ENCODE measurements at regions not wholly inside any gene's neighbourhood (a gene's known extent, or its start where the extent isn't known, plus 50 kb on each side); places are given as distances from the start of the nearest gene placed in this dataset.
A peak's percentile ranks its signal among the peaks of the same experiment; 100 is the strongest.
"Not testable (repeated sequence)": the region's sequence is repeated elsewhere in the genome, so short reads cannot be mapped to it uniquely, and the experiment has no call there.

- DNase-seq (ENCODE audit: low read depth in 2 of 2): not testable (repeated sequence)
Measured at GRCh38 chr12:54799966-54800365, 54.4 kb upstream of the MUCL1 start.

DNA sequence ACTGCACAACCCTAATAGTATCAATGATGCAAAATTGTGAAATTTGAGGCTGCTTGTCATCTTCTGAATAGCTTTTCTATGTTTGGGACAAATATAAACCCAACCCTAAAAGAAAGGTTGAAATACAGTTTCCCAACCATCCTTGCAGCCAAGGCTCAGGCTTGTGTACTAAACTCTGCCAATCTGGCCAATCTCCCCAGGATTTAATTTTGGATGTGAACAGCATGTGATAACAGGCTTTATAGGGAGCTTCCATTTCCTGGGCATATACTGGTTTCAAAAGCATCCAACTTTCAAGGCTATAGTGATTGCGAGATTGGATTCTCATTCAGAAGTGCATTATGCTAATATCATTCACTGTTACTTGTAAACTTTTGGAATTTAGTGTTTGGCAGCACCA, 55.7 kb upstream of the MUCL1 start:
- no peak for DNase-seq (ENCODE audit: low read depth in 2 of 2)

DNA sequence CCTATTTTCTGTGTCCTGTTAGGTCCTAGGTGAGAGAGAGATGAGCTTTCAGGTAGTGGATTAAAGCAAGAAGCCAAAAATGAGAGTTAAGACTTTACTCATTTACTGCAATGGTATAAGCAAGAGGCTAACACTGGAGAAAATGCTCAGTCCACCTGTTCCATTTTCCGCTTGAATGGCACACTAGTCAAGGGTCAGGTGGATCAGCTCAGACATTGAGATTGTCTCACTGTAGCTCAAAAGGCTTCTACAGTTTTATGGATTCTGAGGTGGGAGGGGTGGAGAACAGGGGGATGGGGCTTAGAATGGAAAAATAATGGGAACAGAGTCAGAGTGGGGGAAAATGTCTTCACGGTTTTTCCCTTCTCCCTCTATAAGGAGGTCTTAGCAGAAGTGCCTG, 57.3 kb upstream of the MUCL1 start:
- DNase-seq (ENCODE audit: low read depth in 2 of 2): no peak

GRCh38 chr12:54795644-54796043, 58.7 kb upstream of the MUCL1 start:
- no peak for DNase-seq (ENCODE audit: low read depth in 2 of 2)

DNA sequence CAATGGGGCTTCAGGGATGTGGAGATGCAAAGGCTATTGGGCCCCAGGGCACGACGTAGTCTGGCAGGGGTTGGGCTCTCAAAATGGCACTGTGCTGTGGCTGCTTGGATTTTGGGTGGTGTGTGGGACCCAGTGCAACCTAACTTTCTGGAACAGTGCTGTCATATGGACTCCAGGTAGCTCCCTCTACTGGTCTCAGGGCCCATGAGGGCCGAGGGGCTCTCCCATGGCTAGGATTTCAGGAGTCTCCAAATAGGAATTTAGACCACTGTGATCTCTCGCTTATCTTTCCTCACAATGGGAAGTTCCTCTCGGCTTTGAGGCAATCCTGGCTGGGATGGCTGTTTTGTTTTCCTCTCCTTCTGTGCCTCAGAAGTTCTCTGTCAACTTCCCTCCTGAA, 68.2 kb upstream of the MUCL1 start:
- no peak for DNase-seq (ENCODE audit: low read depth in 2 of 2)

- no peak for DNase-seq (ENCODE audit: low read depth in 2 of 2)
Measured at GRCh38 chr12:54784115-54784514, 70.2 kb upstream of the MUCL1 start.

- DNase-seq (ENCODE audit: low read depth in 2 of 2): not testable (repeated sequence)
Measured at GRCh38 chr12:54777031-54777430, 77.3 kb upstream of the MUCL1 start.

GRCh38 chr12:54773593-54773992, 80.7 kb upstream of the MUCL1 start:
- no peak for DNase-seq (ENCODE audit: low read depth in 2 of 2)

GRCh38 chr12:54765652-54766051, 88.7 kb upstream of the MUCL1 start:
- no peak for DNase-seq (ENCODE audit: low read depth in 2 of 2)

DNA sequence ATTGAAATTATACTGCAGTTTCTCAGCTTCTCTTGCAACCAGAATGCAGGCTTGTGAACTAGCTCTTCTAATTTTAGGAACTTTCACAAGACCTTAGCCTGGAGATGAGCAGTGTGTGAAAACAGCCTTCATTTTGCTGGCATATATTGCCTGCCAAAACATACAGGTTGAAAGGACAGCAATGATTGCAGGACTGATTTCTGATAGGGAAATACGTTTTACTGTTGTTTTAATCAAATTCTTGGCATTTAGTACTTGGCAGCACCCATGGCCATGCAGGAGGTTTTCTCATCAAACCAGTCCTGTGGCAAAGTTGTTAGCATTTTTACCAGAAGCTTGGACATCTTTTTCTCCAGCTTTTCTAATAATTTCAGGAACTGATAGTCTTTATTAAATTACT, 91.9 kb upstream of the MUCL1 start:
- no peak for DNase-seq (ENCODE audit: low read depth in 2 of 2)

DNA sequence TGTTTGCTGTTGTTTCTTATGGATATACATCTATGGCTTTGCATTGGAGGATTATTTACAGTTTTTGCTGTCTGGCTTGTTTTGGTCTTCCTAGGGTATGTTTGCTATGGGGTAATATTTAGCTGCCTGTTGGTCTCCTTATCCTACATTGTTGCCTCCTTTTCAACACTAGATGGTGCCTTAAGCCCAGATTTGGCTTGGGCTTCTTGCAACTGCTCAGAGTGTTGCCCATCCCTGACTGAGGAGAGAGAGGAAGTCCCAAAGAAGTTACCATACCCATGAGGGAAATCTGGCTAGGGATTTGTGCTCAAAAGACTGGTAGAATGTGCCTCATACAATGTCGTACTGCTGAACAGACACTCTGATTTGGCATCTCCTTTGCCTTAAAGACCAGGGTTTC, 94.6 kb upstream of the MUCL1 start:
- DNase-seq (ENCODE audit: low read depth in 2 of 2): no peak

DNA sequence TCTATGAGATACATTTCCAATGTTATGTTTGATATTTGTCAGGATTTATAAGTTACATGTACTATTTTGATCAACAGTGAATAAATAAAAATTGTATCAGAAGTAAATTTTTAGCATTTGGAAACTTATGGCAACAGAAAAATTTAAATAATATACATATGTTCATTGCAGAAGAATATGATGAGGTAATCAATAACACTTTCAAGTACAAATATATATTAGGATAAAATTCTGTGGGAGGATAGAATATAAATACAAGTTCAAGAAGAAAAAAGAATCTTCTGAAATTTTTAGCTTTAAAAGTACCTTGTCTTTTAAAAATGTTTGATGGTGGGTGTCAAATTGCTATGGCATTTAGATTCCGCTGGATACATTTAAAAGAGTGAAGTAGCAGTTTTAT, 102.8 kb upstream of the MUCL1 start:
- DNase-seq (ENCODE audit: low read depth in 2 of 2): no peak

DNA sequence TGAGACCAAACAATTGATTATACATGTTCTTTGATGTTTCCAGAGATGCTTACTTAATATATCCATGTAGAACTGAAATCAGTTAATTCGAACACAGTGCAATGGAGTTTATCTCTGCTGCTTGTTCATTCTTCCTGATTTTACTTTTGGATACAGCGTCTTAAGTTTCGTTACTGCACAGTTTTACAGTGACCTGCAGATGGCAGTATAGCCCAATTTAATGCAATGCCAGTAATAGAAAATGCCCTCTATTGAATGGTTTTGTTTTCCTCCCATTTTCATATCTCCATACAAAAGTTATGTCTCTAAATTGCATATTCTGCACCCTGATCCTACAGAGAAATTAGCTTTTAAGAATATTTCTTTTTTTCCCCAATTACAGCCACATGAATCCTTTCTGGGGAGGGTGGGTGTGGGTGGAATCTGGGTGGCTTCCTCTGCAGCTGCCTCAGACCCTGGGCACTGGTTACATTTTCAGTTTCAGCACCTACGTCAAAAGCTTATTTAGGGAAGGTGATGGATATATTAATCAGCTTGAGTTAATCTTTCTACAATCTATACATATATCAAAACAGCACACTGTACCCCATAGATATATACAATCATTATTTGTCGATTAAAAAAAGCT, 101.1 kb upstream of the DCD start:
- DNase-seq (ENCODE audit: low read depth in 2 of 2): peak in 1 of 2 donors; percentile 29

- DNase-seq (ENCODE audit: low read depth in 2 of 2): no peak
Measured at GRCh38 chr12:54744590-54744989, 96.4 kb upstream of the DCD start.

DNA sequence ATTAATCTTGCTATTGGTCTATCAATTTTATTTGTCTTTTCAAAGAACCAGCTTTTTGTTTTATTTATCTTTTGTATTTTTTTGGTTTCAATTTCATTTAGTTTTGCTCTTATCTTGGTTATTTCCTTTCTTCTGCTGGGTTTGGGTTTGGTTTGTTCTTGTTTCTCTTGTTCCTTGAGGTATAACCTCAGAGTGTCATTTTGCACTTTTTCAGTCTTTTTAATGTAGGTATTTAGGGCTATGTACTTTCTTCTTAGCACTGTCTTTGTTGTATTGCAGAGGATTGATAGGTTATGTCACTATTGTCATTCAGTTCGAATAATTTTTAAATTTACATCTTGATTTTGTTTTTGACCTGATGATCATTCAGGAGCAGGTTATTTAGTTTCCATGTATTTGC, 92.7 kb upstream of the DCD start:
- DNase-seq (ENCODE audit: low read depth in 2 of 2): no peak

DNA sequence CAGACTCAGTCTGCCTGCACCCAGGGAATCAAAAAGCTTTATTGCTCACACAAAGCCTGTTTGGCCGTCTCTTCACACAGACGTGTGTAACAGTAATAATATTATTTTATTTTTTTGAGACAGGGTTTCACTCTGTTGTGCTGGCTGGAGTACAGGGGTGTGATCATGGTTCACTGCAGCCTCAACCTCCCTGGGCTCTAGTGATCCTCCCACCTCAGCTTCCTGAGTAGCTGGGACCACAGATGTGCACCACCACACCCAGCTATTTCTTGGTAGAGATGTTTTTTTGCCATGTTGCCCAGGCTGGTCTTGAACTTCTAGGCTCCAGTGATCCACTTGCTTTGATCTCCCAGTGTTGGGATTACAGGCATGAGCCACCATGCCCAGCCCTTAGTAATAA, 88.4 kb upstream of the DCD start:
- no peak for DNase-seq (ENCODE audit: low read depth in 2 of 2)

GRCh38 chr12:54734196-54734950, 86.2 kb upstream of the DCD start:
- no peak for DNase-seq (ENCODE audit: low read depth in 2 of 2)

- DNase-seq (ENCODE audit: low read depth in 2 of 2): no peak
Measured at GRCh38 chr12:54725233-54725843, 77.2 kb upstream of the DCD start.

GRCh38 chr12:54723379-54724256, 75.5 kb upstream of the DCD start:
- peak in 1 of 2 donors; percentile 15 for DNase-seq (ENCODE audit: low read depth in 2 of 2)

GRCh38 chr12:54721312-54721711, 73.1 kb upstream of the DCD start:
- DNase-seq (ENCODE audit: low read depth in 2 of 2): no peak

DNA sequence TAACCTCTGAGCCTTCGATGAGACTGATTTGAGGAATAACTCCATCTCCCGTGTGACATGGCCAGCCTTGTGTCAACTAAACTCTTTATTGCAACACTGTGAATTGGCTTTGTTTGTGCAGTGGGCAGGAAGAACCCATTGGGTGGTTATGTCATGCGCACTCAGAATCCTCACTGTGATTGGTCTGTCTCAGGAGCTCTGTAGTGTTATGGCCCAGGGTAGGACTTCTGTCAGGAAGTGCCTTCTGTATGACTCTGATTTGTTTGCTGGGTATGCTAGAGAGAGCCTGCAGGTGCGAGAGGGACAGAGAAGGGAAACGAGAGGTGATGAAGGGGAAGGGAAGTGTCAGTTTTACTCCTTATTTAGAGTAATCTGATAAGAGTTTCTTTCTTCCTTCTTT, 71.5 kb upstream of the DCD start:
- DNase-seq (ENCODE audit: low read depth in 2 of 2): no peak

DNA sequence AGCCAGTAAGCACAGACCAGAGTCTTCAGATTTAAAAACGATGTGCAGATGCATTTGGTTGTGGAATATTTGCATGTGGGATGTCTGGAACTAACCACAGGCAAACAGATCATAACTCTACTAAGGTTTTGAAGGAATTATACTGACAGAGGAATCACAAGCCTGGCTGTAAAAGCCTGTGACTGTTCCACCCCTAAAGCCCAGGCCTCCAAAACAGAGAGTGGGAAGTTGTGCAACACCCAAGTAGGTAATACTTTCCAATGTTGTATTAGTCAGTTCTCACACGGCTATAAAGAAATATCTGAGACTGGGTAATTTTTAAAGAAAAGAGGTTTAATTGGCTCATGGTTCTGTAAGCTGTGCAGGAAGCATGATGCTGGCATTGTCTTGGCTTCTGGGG, 68.1 kb upstream of the DCD start:
- DNase-seq (ENCODE audit: low read depth in 2 of 2): no peak
